Osteocyte (in vitro differentiated cells): ENCODE measurements at regions not wholly inside any gene's neighbourhood (a gene's known extent, or its start where the extent isn't known, plus 50 kb on each side); places are given as distances from the start of the nearest gene placed in this dataset.

Experiments
- DNase-seq: peaks from one replicate; pipeline ENCODE4 v3.0.0; 2021; ENCODE audit warnings: mixed read lengths; ENCODE audit not compliant: unreplicated experiment; ENCODE audit errors: extremely low spot score
- H3K27ac Mint-ChIP-seq: one replicate; pipeline ENCODE4 v1.8.0; 2021; ENCODE audit warnings: mild to moderate bottlenecking, mixed read lengths; ENCODE audit not compliant: unreplicated experiment
- H3K27me3 Mint-ChIP-seq: one replicate; pipeline ENCODE4 v1.8.0; 2021; ENCODE audit warnings: mixed read lengths; ENCODE audit not compliant: unreplicated experiment
- H3K36me3 Mint-ChIP-seq: one replicate; pipeline ENCODE4 v1.8.0; 2021; ENCODE audit warnings: mixed read lengths; ENCODE audit not compliant: unreplicated experiment
- H3K4me1 Mint-ChIP-seq: one replicate; pipeline ENCODE4 v1.8.0; 2021; ENCODE audit warnings: mixed read lengths; ENCODE audit not compliant: unreplicated experiment
- H3K4me3 Mint-ChIP-seq: one replicate; pipeline ENCODE4 v1.8.0; 2021; ENCODE audit warnings: mild to moderate bottlenecking, moderate library complexity, mixed read lengths; ENCODE audit not compliant: unreplicated experiment
- H3K9me3 Mint-ChIP-seq: one replicate; pipeline ENCODE4 v1.8.0; 2021; ENCODE audit warnings: mixed read lengths; ENCODE audit not compliant: unreplicated experiment
- TF ChIP-seq, protein P1 (sequence below): fragments of 200-600 bp; sonication (generic); IDR thresholded peaks from 2 replicates; pipeline ENCODE4 v1.5.0; 2021; ENCODE audit warnings: antibody characterized with exemption, mild to moderate bottlenecking, moderate library complexity

DNA sequence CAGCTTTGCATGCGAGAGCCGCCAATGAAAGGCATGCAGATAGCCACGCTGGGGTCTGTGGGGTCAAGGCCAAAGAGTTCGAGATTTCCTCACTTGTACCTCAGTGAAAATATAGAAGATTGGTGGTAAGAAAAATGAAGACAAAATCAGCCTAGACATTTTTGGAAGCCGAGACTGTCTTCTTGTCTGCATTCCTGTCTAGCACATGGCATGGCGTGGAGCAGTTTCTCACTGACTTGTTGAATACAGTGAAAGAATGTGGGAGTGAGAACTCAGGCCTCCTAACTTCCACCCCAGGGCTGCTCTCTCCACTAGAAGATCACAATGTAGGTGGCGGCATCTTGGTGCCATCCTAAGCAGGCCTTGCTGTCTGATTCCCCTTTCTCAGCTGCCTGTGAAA is 740.8 kb upstream of the HS6ST1 start:
- H3K36me3 Mint-ChIP-seq, result no peaks in the 10 kb centered on the region
- no peaks in the 10 kb centered on the region for H3K27me3 Mint-ChIP-seq
- no peak overlapping the region for H3K4me3 Mint-ChIP-seq
- TF ChIP-seq, protein P1, sequence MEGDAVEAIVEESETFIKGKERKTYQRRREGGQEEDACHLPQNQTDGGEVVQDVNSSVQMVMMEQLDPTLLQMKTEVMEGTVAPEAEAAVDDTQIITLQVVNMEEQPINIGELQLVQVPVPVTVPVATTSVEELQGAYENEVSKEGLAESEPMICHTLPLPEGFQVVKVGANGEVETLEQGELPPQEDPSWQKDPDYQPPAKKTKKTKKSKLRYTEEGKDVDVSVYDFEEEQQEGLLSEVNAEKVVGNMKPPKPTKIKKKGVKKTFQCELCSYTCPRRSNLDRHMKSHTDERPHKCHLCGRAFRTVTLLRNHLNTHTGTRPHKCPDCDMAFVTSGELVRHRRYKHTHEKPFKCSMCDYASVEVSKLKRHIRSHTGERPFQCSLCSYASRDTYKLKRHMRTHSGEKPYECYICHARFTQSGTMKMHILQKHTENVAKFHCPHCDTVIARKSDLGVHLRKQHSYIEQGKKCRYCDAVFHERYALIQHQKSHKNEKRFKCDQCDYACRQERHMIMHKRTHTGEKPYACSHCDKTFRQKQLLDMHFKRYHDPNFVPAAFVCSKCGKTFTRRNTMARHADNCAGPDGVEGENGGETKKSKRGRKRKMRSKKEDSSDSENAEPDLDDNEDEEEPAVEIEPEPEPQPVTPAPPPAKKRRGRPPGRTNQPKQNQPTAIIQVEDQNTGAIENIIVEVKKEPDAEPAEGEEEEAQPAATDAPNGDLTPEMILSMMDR, result no peak
- H3K27ac Mint-ChIP-seq, result no peak overlapping the region
- H3K9me3 Mint-ChIP-seq, result no peaks in the 10 kb centered on the region
- no peaks in the 10 kb centered on the region for H3K4me1 Mint-ChIP-seq
- no peak for DNase-seq

DNA sequence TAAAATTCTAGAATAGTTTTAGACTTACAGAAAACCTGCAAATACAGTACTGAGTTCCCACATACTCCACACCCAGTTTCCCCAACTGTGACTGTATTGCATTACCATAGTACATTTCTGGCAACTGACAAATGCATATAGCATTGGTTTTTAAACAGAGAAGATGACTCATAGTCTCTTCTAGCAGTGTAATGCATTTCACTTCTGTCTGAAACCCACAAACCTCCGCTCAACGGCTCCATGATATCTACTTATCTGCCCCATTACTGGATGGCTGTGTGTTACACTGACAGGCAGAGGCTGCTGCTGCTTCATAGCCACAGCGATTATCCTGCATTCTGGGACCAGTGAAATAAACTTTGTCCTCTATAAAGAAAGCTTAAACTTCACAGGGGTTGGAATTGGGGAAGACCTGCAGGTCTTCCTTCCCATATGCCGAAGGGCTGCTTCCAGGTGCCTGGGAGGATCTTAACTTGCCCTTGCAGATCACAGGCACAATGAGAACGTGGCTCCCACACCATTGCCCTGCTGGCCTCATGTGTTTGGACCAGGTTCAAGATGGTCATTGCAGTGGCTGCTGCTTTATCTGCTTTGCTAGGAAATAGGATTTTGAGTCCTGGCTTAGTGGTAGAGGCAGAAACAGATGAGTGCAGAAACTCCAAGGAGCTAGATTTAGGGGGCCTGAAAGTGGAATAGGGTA is 742.6 kb upstream of the HS6ST1 start:
- no peak for DNase-seq
- TF ChIP-seq, protein P1, result no peak
- Mint-ChIP-seq H3K4me1 (no peaks in the 10 kb centered on the region), H3K4me3 (no peak overlapping the region), H3K36me3 (no peaks in the 10 kb centered on the region), H3K9me3 (no peaks in the 10 kb centered on the region), H3K27ac (no peak overlapping the region), H3K27me3 (no peaks in the 10 kb centered on the region)

DNA sequence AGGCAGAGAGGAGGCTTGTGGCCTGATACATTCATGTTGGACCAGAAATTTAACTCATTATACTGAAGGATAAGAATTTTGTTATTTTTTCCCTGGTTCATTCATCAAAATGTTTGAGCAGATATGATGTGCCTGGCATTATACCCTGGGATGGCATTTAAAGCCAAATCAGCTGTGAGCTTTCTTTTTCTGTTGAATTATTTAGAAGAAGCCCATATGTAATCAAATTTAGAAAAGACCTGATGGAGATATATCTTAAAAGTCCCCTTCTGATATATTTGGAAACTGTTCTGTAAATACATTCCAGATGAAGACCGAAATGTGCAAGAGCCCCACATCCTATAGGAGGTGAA is 743.1 kb upstream of the HS6ST1 start:
- H3K4me3 Mint-ChIP-seq, result no peak overlapping the region
- TF ChIP-seq, protein P1, result no peak
- no peaks in the 10 kb centered on the region for H3K36me3 Mint-ChIP-seq
- no peak for DNase-seq
- no peaks in the 10 kb centered on the region for H3K4me1 Mint-ChIP-seq
- no peak overlapping the region for H3K27ac Mint-ChIP-seq
- no peaks in the 10 kb centered on the region for H3K27me3 Mint-ChIP-seq
- no peaks in the 10 kb centered on the region for H3K9me3 Mint-ChIP-seq

DNA sequence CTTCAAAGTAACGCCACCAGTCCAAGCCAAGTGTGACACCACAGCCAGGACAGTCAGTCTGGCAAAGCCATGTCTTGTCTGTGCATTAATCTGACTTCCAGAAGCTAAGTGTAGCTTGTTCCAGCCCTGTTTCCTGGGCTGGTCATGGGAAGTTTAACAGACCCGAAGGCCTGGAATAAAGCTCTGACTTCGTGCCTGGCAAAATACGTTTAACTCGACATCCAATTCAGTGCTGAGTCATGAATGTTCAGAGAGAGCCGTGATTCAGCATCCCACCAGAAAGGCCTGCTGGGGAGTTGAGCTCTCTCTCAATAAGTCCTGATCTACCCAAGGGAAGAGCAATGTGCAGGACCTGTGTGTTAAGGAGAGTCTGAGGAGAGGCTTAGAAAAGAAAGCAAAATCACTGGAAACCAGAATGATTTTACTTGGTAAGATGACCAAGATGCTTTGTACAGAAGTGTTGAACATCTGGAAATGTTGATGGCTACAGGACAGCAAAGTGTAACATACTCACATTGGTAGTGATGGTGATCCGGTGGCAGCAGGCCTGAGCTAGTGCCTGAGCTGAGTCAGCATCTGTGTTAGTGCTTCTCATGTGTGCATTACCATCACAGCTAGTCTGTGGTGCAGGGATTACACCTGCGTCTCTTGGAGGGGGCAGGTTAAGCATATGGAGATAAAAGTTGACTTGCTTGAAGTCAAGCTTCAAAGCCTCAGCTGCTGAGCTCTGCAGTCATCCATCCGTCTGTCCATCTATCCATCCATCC is 743.7 kb upstream of the HS6ST1 start:
- Mint-ChIP-seq H3K27ac (no peak overlapping the region), H3K27me3 (no peaks in the 10 kb centered on the region), H3K9me3 (no peaks in the 10 kb centered on the region), H3K36me3 (no peaks in the 10 kb centered on the region), H3K4me1 (no peaks in the 10 kb centered on the region), H3K4me3 (no peak overlapping the region)
- DNase-seq, result no peak
- TF ChIP-seq, protein P1, result no peak

DNA sequence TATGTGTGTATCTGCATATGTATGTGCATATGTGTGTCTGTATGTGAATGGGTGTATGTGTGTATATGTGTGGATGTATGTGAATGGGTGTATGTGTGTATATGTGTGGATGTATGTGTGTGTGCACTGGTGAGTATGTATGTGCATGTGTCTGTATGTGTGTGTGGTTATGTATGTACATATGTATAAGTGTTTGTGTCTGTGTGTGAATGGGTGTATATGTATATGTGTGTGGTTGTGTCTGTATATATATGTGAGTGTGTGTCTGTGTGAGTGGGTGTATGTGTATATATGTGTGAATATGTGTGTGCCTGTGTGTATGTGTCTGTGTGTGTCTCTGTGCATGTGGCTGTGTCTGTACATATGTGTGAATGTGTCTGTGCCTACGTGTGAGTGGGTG is 748.4 kb upstream of the HS6ST1 start:
- Mint-ChIP-seq H3K27me3 (no peaks in the 10 kb centered on the region), H3K9me3 (no peaks in the 10 kb centered on the region), H3K27ac (no peak overlapping the region), H3K4me1 (no peaks in the 10 kb centered on the region), H3K36me3 (no peaks in the 10 kb centered on the region), H3K4me3 (no peak overlapping the region)
- TF ChIP-seq, protein P1, result no peak
- DNase-seq, result no peak
